Colonic mucosa (tissue), 4 donors: ENCODE measurements at regions not wholly inside any gene's neighbourhood (a gene's known extent, or its start where the extent isn't known, plus 50 kb on each side); places are given as distances from the start of the nearest gene placed in this dataset.

Source experiments
- DNase-seq: peaks from one replicate; pipeline ENCODE4 v3.0.0-alpha.2; 2020
- H3K27ac ChIP-seq: fragments of 200-600 bp; one replicate; pipeline ENCODE4 v1.8.0; 2021
- H3K27me3 ChIP-seq: fragments of 200-600 bp; one replicate; pipeline ENCODE4 v1.8.0; 2021
- H3K36me3 ChIP-seq: fragments of 200-600 bp; one replicate; pipeline ENCODE4 v1.8.0; 2021
- H3K4me1 ChIP-seq: fragments of 200-600 bp; one replicate; pipeline ENCODE4 v1.8.0; 2021; ENCODE audit warnings: mild to moderate bottlenecking
- H3K4me3 ChIP-seq: fragments of 200-600 bp; one replicate; pipeline ENCODE4 v1.8.0; 2021
- H3K9ac ChIP-seq, 2 donors: one replicate each; pipeline ENCODE4 v1.7.0; 2013; ENCODE audit warnings: control low read depth in 2 of 2, low read depth in 2 of 2, low read length in 2 of 2
- H3K9me3 ChIP-seq: fragments of 200-600 bp; one replicate; pipeline ENCODE4 v1.8.0; 2021
- CTCF ChIP-seq: fragments of 200-600 bp; IDR thresholded peaks from one replicate; pipeline ENCODE4 v1.8.0; 2022; ENCODE audit warnings: antibody characterized with exemption, mild to moderate bottlenecking
- intact Hi-C: fragments of 100-400 bp; cut with DNase I; formaldehyde crosslinking; loops from one replicate; pipeline ENCODE4 v1.14.1; 2022
- donor health status: healthy.
- donor health status: DM: no; HTN: no; CAD: no.
- donor health status: DM: no; HTN: no; CAD: no.

- H3K27me3 ChIP-seq, result no peaks in the 10 kb centered on the region
- intact Hi-C loops, result no loop called here
- H3K4me3 ChIP-seq, result no peak overlapping the region
- H3K9me3 ChIP-seq, result no peaks in the 10 kb centered on the region
- no peaks in the 10 kb centered on the region for H3K4me1 ChIP-seq
- DNase-seq, result no peak
- no peak overlapping the region for H3K9ac ChIP-seq
- TF ChIP-seq CTCF, result no peak
- H3K36me3 ChIP-seq, result no peaks in the 10 kb centered on the region
- no peak overlapping the region for H3K27ac ChIP-seq
Observed at GRCh38 chr2:208980321-208980720, 443.5 kb upstream of the MAP2 start.

- Histone ChIP-seq H3K9ac (no peak overlapping the region), H3K9me3 (no peaks in the 10 kb centered on the region), H3K27ac (no peak overlapping the region), H3K27me3 (no peaks in the 10 kb centered on the region), H3K4me3 (no peak overlapping the region), H3K36me3 (no peaks in the 10 kb centered on the region), H3K4me1 (no peaks in the 10 kb centered on the region)
- no peak for DNase-seq
- no peak for TF ChIP-seq CTCF
- intact Hi-C loops, result no loop called here
Observed at GRCh38 chr2:208982831-208983230, 441.0 kb upstream of the MAP2 start.

GRCh38 chr2:208983486-208983885 lies 440.4 kb upstream of the MAP2 start:
- no peak overlapping the region for H3K9ac ChIP-seq
- no peak overlapping the region for H3K27ac ChIP-seq
- intact Hi-C loops, result no loop called here
- TF ChIP-seq CTCF, result no peak
- no peaks in the 10 kb centered on the region for H3K4me1 ChIP-seq
- H3K36me3 ChIP-seq, result no peaks in the 10 kb centered on the region
- H3K4me3 ChIP-seq, result no peak overlapping the region
- H3K27me3 ChIP-seq, result no peaks in the 10 kb centered on the region
- no peaks in the 10 kb centered on the region for H3K9me3 ChIP-seq
- no peak for DNase-seq

- TF ChIP-seq CTCF, result no peak
Observed at GRCh38 chr2:208984376-208985090, 439.3 kb upstream of the MAP2 start.

GRCh38 chr2:208985644-208986043 lies 438.2 kb upstream of the MAP2 start:
- intact Hi-C loops, result no loop called here
- H3K4me3 ChIP-seq, result no peak overlapping the region
- H3K27me3 ChIP-seq, result no peaks in the 10 kb centered on the region
- no peaks in the 10 kb centered on the region for H3K9me3 ChIP-seq
- H3K4me1 ChIP-seq, result no peaks in the 10 kb centered on the region
- H3K27ac ChIP-seq, result no peak overlapping the region
- DNase-seq, result no peak
- no peak for TF ChIP-seq CTCF
- H3K9ac ChIP-seq, result no peak overlapping the region
- no peaks in the 10 kb centered on the region for H3K36me3 ChIP-seq

More at GRCh38 chr2:208984376-208985090, 439.3 kb upstream of the MAP2 start:
- H3K27ac ChIP-seq, result no peak overlapping the region
- H3K4me3 ChIP-seq, result no peak overlapping the region
- H3K4me1 ChIP-seq, result no peaks in the 10 kb centered on the region
- no peak overlapping the region for H3K9ac ChIP-seq
- H3K36me3 ChIP-seq, result no peaks in the 10 kb centered on the region
- no peak for DNase-seq
- H3K27me3 ChIP-seq, result no peaks in the 10 kb centered on the region
- intact Hi-C loops, result no loop called here
- H3K9me3 ChIP-seq, result no peaks in the 10 kb centered on the region
